SK-N-MC (cell line): ENCODE measurements at regions not wholly inside any gene's neighbourhood (a gene's known extent, or its start where the extent isn't known, plus 50 kb on each side); places are given as distances from the start of the nearest gene placed in this dataset.

ENCODE experiments used
- EZH2 ChIP-seq: fragments of 200-600 bp; sonication (generic); IDR thresholded peaks from one replicate; pipeline ENCODE4 v1.6.1; 2017; ENCODE audit warnings: antibody characterized with exemption
- POLR2AphosphoS5 ChIP-seq: IDR thresholded peaks from 2 replicates; pipeline ENCODE4 v1.6.1; 2012; ENCODE audit warnings: mild to moderate bottlenecking, low read depth, low read length, borderline replicate concordance

GRCh38 chr9:88726803-88727202, 191.8 kb downstream of the NXNL2 start:
- TF ChIP-seq POLR2AphosphoS5 (no peak), EZH2 (no peak)
